Activated T-helper 17 cell treated with anti-CD3 and anti-CD28 coated beads, Interleukin-2, amount 50 U/mL, for 72 hours (primary cell): ENCODE measurements at regions not wholly inside any gene's neighbourhood (a gene's known extent, or its start where the extent isn't known, plus 50 kb on each side); places are given as distances from the start of the nearest gene placed in this dataset.

Experiments used
- ATAC-seq: fragments of 150-1000 bp; cut with Tn5 transposase; replicated peaks from 2 replicates; pipeline ENCODE4 v1.10.0; 2021; ENCODE audit warnings: mild to moderate bottlenecking, moderate library complexity
- H3K27ac Mint-ChIP-seq: one replicate; pipeline ENCODE4 v1.8.0; 2022; ENCODE audit warnings: mixed read lengths
- H3K27me3 Mint-ChIP-seq: one replicate; pipeline ENCODE4 v1.8.0; 2022; ENCODE audit warnings: mixed read lengths
- H3K36me3 Mint-ChIP-seq: one replicate; pipeline ENCODE4 v1.8.0; 2022; ENCODE audit warnings: low read depth, mild to moderate bottlenecking, mixed read lengths
- H3K4me1 Mint-ChIP-seq: one replicate; pipeline ENCODE4 v1.8.0; 2022; ENCODE audit warnings: mixed read lengths
- H3K4me3 Mint-ChIP-seq: one replicate; pipeline ENCODE4 v1.8.0; 2022; ENCODE audit warnings: mild to moderate bottlenecking, mixed read lengths
- H3K9me3 Mint-ChIP-seq: one replicate; pipeline ENCODE4 v1.8.0; 2022; ENCODE audit warnings: mixed read lengths

- no peak overlapping the region for H3K4me3 Mint-ChIP-seq
- ATAC-seq: no peak
- peaks cover 5% of the 10 kb centered on the region for H3K9me3 Mint-ChIP-seq
Observed at GRCh38 chr18:56393870-56394269, 244.5 kb downstream of the TXNL1 start.

GRCh38 chr18:56391931-56392590 is 246.3 kb downstream of the TXNL1 start:
- no peak overlapping the region for H3K27ac Mint-ChIP-seq
- no peak overlapping the region for H3K4me3 Mint-ChIP-seq
- no peaks in the 10 kb centered on the region for H3K4me1 Mint-ChIP-seq
- H3K9me3 Mint-ChIP-seq: no peaks in the 10 kb centered on the region
- H3K27me3 Mint-ChIP-seq: no peaks in the 10 kb centered on the region
- no peaks in the 10 kb centered on the region for H3K36me3 Mint-ChIP-seq
- no peak for ATAC-seq

More at GRCh38 chr18:56393870-56394269, 244.5 kb downstream of the TXNL1 start:
- Mint-ChIP-seq H3K27me3 (peaks cover 4% of the 10 kb centered on the region), H3K36me3 (no peaks in the 10 kb centered on the region), H3K27ac (no peak overlapping the region), H3K4me1 (no peaks in the 10 kb centered on the region)

DNA sequence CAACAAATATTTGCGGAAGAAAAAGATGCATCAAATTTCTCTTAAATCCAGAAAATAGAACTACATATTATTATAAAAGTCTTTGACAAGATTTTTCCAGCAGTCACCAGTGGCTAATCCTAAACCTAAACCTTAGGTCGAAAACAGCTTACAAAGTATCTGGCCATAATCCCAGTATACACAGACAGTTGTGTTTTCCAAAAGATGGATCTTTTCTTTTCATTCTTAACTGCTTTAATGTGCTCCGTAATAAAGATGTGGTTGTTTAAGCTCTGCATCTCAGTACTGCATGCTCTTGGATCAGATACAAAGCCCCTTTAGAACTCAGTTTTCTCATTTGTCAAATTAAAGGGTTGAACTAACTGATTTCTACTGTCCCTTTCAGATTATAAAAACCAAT is 247.8 kb downstream of the TXNL1 start:
- no peaks in the 10 kb centered on the region for H3K36me3 Mint-ChIP-seq

GRCh38 chr18:56389190-56389589 is 249.2 kb downstream of the TXNL1 start:
- no peak overlapping the region for H3K27ac Mint-ChIP-seq
- no peaks in the 10 kb centered on the region for H3K9me3 Mint-ChIP-seq
- no peaks in the 10 kb centered on the region for H3K27me3 Mint-ChIP-seq
- H3K36me3 Mint-ChIP-seq: no peaks in the 10 kb centered on the region
- no peak for ATAC-seq
- H3K4me3 Mint-ChIP-seq: no peak overlapping the region
- H3K4me1 Mint-ChIP-seq: no peaks in the 10 kb centered on the region

More for the DNA sequence above, 247.8 kb downstream of the TXNL1 start:
- no peak for ATAC-seq
- no peaks in the 10 kb centered on the region for H3K9me3 Mint-ChIP-seq
- no peaks in the 10 kb centered on the region for H3K27me3 Mint-ChIP-seq
- no peak overlapping the region for H3K4me3 Mint-ChIP-seq
- H3K27ac Mint-ChIP-seq: no peak overlapping the region
- H3K4me1 Mint-ChIP-seq: no peaks in the 10 kb centered on the region

- Mint-ChIP-seq H3K4me1 (no peaks in the 10 kb centered on the region), H3K36me3 (no peaks in the 10 kb centered on the region), H3K4me3 (no peak overlapping the region), H3K27me3 (no peaks in the 10 kb centered on the region), H3K9me3 (no peaks in the 10 kb centered on the region), H3K27ac (no peak overlapping the region)
- ATAC-seq: no peak
Observed at GRCh38 chr18:56388571-56388970, 249.8 kb downstream of the TXNL1 start.

DNA sequence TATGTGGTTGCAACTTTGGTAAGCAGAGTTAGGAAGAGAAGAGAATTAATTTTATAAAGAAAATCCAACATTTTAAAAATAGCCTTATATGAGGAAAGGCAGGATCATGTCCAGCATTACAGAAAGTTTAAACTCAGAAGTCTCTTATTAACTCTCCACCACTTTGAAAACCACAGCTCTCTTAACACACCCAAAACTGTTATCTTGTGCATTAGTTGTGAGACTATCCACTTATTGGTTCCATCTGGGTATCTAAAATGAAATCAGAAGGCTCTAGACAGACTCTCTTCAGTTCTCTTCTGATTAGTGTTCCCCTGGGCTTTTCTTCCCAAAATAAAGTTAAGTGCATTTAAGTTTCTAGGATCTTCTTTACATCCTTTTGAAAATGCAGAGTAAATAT is 251.5 kb downstream of the TXNL1 start:
- Mint-ChIP-seq H3K4me1 (no peaks in the 10 kb centered on the region), H3K36me3 (no peaks in the 10 kb centered on the region), H3K27me3 (no peaks in the 10 kb centered on the region), H3K9me3 (no peaks in the 10 kb centered on the region), H3K27ac (no peak overlapping the region), H3K4me3 (no peak overlapping the region)
- ATAC-seq: no peak

DNA sequence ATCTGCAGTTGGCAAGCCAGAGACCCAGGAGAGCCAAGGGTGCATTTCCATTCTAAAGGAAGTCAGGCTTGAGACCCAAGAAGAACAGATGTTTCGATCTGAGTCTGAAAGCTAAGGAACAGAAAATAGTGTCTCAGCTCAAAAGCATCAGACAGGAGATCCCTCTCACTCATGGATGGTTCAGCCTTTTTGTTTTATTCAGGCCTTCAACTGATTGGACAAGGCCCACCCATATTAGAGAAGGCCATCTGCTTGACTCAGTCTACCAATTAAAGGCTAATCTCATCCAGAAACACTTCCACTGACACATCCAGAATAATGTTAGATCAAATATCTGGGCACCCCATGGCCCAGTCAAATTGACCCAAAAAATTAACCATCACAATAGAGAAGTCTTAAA is 255.0 kb downstream of the TXNL1 start:
- H3K4me3 Mint-ChIP-seq: no peak overlapping the region
- no peak overlapping the region for H3K27ac Mint-ChIP-seq
- H3K4me1 Mint-ChIP-seq: no peaks in the 10 kb centered on the region
- ATAC-seq: no peak
- no peaks in the 10 kb centered on the region for H3K9me3 Mint-ChIP-seq
- H3K27me3 Mint-ChIP-seq: no peaks in the 10 kb centered on the region
- H3K36me3 Mint-ChIP-seq: no peaks in the 10 kb centered on the region

DNA sequence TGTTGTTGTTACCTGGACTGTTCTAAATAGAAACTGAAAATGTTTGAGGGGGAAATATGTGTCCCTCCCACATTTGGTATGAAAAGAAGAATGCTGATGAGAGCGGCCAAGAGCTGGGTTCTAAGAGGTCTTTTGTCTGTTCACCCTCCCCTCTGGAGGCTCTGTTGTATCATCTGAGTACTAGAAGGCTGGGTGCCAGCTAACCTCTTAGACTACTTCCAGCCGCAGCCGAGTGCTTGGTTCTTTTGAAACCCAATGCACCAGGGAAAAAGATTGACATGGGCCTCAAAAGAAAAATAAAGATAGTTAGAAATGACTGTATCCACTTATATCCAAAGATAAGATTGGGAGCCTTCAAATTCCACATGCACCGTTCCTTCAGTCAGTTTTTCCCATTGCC is 255.9 kb downstream of the TXNL1 start:
- Mint-ChIP-seq H3K36me3 (no peaks in the 10 kb centered on the region), H3K4me1 (no peaks in the 10 kb centered on the region), H3K27me3 (no peaks in the 10 kb centered on the region), H3K9me3 (no peaks in the 10 kb centered on the region), H3K27ac (no peak overlapping the region), H3K4me3 (no peak overlapping the region)
- ATAC-seq: no peak

GRCh38 chr18:56381196-56381595 is 257.2 kb downstream of the TXNL1 start:
- Mint-ChIP-seq H3K27me3 (no peaks in the 10 kb centered on the region), H3K4me1 (no peaks in the 10 kb centered on the region), H3K27ac (no peak overlapping the region), H3K36me3 (no peaks in the 10 kb centered on the region), H3K9me3 (no peaks in the 10 kb centered on the region), H3K4me3 (no peak overlapping the region)
- ATAC-seq: no peak

DNA sequence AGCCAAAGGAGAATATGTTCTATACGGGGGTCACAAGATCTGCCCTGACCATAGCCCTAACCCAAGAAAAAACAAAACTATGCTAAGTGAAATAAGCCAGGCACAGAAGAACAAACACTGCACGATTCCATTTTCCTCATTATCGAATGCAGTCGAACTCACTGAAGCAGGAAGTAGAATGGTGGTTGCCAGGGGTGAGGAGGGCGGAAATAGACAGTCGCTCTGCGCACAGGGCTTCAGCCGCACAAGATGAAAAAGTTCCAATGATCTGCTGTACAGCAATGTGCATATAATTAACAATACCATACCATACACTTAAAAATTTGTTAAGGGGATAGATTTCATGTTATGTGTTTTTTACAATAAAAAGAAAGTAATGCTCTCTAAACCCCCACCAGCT is 257.7 kb downstream of the TXNL1 start:
- H3K27me3 Mint-ChIP-seq: no peaks in the 10 kb centered on the region
- H3K9me3 Mint-ChIP-seq: no peaks in the 10 kb centered on the region
- no peak overlapping the region for H3K4me3 Mint-ChIP-seq
- no peaks in the 10 kb centered on the region for H3K4me1 Mint-ChIP-seq
- H3K27ac Mint-ChIP-seq: no peak overlapping the region
- no peak for ATAC-seq
- no peaks in the 10 kb centered on the region for H3K36me3 Mint-ChIP-seq

DNA sequence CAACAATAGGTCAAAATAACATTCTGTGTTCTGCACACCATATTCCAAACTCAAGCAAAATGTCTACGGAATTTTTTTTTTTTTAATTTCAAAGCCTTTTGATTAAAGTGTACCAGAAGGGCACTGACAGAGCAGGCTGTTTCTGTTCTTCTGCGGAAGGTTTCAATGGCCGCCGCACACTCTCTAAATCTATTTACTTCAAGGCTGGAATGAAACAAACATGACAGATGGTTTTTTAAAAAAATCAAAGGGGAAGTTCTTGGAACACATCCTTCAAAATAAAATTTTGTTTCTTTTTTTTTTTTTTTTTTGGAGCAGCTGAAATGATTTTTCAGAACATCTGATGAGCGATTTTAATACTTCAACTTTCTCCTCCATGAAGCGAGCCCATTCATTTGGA is 259.1 kb downstream of the TXNL1 start:
- no peak overlapping the region for H3K4me3 Mint-ChIP-seq
- no peaks in the 10 kb centered on the region for H3K9me3 Mint-ChIP-seq
- ATAC-seq: no peak

DNA sequence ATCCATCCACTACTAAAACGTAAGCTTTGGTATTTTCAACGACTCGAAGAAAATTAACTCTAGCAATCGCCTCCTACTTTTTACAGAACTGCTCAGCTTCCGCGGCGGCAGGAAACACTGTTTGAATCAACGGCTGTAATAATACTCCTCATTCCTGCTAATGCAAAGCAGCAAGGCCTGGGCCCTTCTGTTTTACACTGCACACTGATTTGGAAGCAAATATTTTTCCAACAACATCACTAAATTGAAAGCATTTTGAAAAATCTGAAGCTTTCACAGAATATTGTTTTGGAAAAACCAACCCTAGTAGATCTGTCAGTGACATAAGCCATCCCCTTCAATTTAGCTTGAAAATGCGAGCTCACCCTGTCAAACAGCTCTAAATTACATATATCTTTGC is 261.2 kb downstream of the TXNL1 start:
- ATAC-seq: no peak
- Mint-ChIP-seq H3K36me3 (no peaks in the 10 kb centered on the region), H3K27me3 (peaks cover 5% of the 10 kb centered on the region), H3K27ac (no peak overlapping the region), H3K4me3 (no peak overlapping the region), H3K9me3 (peaks cover 4% of the 10 kb centered on the region), H3K4me1 (no peaks in the 10 kb centered on the region)

More for the DNA sequence above, 259.1 kb downstream of the TXNL1 start:
- no peaks in the 10 kb centered on the region for H3K36me3 Mint-ChIP-seq
- H3K4me1 Mint-ChIP-seq: no peaks in the 10 kb centered on the region
- no peak overlapping the region for H3K27ac Mint-ChIP-seq
- H3K27me3 Mint-ChIP-seq: no peaks in the 10 kb centered on the region

DNA sequence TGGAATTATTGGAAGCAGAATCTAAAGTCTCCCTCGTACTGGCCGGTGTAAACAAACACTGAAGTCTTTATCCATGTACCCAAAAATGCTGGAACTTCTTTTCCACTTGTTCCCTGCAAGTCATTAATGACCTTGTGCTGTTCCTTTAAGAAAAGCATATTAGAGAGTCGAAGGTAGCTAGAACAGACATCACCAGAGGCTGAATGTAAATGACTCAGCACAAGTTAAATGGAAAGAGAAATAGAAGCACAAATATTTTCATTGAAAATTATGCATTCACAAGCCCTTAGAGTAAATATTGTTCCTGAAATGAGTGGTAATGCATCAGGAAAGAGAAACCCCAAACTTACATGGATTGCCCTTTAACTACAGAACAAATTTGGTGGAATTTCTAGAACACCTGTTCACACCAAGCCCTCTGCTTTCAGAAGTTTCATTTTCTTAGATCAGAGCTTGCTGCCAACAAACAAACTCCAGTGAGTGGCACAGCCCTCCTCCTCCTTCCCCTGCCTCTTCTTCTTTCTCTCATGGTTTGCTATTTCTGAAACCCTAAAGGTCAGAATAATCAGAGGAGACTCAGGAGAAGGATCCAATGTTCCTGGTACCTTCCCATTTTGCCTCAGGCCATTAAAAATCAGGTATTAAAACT is 264.3 kb downstream of the TXNL1 start:
- no peak overlapping the region for H3K27ac Mint-ChIP-seq
- peaks cover 5% of the 10 kb centered on the region for H3K27me3 Mint-ChIP-seq
- no peak for ATAC-seq
- no peaks in the 10 kb centered on the region for H3K4me1 Mint-ChIP-seq
- no peak overlapping the region for H3K4me3 Mint-ChIP-seq
- H3K36me3 Mint-ChIP-seq: no peaks in the 10 kb centered on the region
- H3K9me3 Mint-ChIP-seq: peaks cover 4% of the 10 kb centered on the region

DNA sequence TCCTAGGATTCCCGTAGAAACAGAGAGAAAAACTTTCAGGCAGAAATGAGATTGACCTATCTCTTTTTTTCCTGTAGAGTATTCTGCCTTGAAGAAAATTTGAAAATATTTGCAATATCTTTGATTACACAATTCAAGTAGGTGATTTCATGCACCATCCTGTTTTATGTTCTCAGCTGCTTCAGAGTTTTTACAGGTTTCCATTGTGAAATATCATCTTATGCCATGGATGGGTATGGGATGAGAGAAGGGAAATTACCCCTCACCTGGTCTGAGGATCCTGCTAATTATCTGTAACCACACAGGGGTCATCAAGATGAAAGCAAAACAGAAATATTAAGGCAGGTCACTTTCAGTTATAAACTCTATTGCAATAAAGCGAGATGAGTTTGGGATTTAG is 264.8 kb downstream of the TXNL1 start:
- Mint-ChIP-seq H3K9me3 (peaks cover 7% of the 10 kb centered on the region), H3K4me3 (no peak overlapping the region), H3K27me3 (peaks cover 5% of the 10 kb centered on the region), H3K4me1 (no peaks in the 10 kb centered on the region), H3K36me3 (no peaks in the 10 kb centered on the region), H3K27ac (no peak overlapping the region)
- ATAC-seq: no peak

DNA sequence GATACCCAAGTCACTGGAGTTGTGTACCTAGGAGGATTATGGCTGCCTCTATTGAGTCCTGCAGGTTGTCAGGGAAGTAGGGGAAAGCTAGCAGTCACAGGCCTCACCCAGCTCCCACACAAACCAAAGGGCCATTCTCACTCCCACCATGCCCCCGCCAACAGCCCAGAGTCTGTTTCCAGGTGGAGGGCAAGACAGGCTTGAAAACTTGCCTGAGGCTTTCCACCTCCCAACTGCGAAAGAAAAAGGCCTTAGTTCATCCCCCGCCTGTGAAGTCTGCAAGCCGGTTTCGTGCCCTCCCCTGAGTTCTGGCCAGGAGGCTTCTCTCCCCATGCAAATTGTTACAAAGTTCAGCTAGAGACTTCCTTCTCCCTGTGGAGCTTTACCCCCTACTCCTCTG is 270.3 kb downstream of the TXNL1 start:
- Mint-ChIP-seq H3K27me3 (peaks cover 5% of the 10 kb centered on the region), H3K36me3 (no peaks in the 10 kb centered on the region), H3K27ac (no peak overlapping the region), H3K9me3 (peaks cover 12% of the 10 kb centered on the region), H3K4me3 (no peak overlapping the region), H3K4me1 (no peaks in the 10 kb centered on the region)
- ATAC-seq: no peak
